ENCODE measurements at regions not wholly inside any gene's neighbourhood (a gene's known extent, or its start where the extent isn't known, plus 50 kb on each side); places are given as distances from the start of the nearest gene placed in this dataset.

DNA sequence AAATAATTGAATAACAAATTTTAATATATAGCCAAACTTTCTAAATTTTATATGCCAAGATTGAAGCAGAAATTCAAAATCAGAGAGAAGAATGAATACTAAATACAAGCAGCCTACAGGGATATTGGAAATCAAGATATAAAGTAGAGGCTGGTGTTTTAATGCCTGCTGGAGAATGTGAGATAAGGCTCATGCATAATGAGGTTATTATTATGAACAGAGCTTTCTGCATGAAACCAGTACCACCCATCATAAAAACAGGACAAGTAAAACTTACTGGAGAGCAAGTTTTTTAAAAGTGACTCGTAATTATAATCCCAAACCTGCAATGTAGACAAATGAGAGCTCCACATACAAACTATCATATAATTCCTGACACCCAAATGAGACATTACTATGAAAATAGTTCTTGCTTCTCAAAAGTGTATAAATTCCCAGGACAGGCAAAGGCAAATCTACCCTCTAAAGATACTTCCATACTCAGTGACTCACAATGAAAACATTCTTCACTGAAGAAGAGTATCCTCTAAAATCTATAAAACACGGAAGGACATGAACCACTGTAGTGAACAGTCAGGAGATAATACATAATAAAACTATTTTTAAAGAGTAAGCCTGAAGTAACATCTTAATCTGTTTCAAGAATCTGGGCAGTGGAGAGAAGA, 532.0 kb upstream of the GRAMD2B start:
- Histone ChIP-seq H3K36me3 (ENCODE audit: control insufficient read depth, insufficient read depth, low read length) (no peaks in the 10 kb centered on the region), H3K4me3 (ENCODE audit: low read depth in 2 of 2, low read length in 2 of 2) (no peak overlapping the region), H3K27me3 (ENCODE audit: control insufficient read depth, insufficient read depth, low read length) (no peaks in the 10 kb centered on the region), H3K9me3 (ENCODE audit: control insufficient read depth, insufficient read depth, low read depth, low read length) (no peaks in the 10 kb centered on the region), H3K27ac (ENCODE audit: low read length) (no peak overlapping the region), H3K4me1 (ENCODE audit: control insufficient read depth, insufficient read depth, low read length) (no peaks in the 10 kb centered on the region)
- in situ Hi-C loops (cut with HindIII; ENCODE audit: low pct_unique_long_range_greater_than_20kb, low sequenced_read_pairs) (no loop called here), intact Hi-C loops (cut with micrococcal nuclease; ENCODE audit: unreplicated experiment) (no loop called here)
- no peak for DNase-seq (ENCODE audit: low read depth, low spot score)
- CTCF ChIA-PET = no interaction called here
- TF ChIP-seq TCF7L2 (IDR thresholded peaks at IDR 0.05; ENCODE audit: low read depth, low read length) = no peak
- TF ChIP-seq, protein P1, sequence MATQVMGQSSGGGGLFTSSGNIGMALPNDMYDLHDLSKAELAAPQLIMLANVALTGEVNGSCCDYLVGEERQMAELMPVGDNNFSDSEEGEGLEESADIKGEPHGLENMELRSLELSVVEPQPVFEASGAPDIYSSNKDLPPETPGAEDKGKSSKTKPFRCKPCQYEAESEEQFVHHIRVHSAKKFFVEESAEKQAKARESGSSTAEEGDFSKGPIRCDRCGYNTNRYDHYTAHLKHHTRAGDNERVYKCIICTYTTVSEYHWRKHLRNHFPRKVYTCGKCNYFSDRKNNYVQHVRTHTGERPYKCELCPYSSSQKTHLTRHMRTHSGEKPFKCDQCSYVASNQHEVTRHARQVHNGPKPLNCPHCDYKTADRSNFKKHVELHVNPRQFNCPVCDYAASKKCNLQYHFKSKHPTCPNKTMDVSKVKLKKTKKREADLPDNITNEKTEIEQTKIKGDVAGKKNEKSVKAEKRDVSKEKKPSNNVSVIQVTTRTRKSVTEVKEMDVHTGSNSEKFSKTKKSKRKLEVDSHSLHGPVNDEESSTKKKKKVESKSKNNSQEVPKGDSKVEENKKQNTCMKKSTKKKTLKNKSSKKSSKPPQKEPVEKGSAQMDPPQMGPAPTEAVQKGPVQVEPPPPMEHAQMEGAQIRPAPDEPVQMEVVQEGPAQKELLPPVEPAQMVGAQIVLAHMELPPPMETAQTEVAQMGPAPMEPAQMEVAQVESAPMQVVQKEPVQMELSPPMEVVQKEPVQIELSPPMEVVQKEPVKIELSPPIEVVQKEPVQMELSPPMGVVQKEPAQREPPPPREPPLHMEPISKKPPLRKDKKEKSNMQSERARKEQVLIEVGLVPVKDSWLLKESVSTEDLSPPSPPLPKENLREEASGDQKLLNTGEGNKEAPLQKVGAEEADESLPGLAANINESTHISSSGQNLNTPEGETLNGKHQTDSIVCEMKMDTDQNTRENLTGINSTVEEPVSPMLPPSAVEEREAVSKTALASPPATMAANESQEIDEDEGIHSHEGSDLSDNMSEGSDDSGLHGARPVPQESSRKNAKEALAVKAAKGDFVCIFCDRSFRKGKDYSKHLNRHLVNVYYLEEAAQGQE (IDR thresholded peaks at IDR 0.05; ENCODE audit: insufficient read depth in 1 of 2, low read depth in 2 of 2, low read length in 1 of 2) = no peak
- TF ChIP-seq, protein P2, sequence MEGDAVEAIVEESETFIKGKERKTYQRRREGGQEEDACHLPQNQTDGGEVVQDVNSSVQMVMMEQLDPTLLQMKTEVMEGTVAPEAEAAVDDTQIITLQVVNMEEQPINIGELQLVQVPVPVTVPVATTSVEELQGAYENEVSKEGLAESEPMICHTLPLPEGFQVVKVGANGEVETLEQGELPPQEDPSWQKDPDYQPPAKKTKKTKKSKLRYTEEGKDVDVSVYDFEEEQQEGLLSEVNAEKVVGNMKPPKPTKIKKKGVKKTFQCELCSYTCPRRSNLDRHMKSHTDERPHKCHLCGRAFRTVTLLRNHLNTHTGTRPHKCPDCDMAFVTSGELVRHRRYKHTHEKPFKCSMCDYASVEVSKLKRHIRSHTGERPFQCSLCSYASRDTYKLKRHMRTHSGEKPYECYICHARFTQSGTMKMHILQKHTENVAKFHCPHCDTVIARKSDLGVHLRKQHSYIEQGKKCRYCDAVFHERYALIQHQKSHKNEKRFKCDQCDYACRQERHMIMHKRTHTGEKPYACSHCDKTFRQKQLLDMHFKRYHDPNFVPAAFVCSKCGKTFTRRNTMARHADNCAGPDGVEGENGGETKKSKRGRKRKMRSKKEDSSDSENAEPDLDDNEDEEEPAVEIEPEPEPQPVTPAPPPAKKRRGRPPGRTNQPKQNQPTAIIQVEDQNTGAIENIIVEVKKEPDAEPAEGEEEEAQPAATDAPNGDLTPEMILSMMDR (IDR thresholded peaks at IDR 0.05) = no peak
- no peak for TF ChIP-seq SIN3A (IDR thresholded peaks at IDR 0.05; ENCODE audit: borderline replicate concordance, insufficient read depth, low read depth, low read length)
- TF ChIP-seq POLR2AphosphoS5 (IDR thresholded peaks at IDR 0.05; ENCODE audit: low read depth, low read length) = no peak
- POLR2A ChIA-PET = no interaction called here
- no peak for ATAC-seq
- BruUV-seq (replicated peaks) = no TSS peak

DNA sequence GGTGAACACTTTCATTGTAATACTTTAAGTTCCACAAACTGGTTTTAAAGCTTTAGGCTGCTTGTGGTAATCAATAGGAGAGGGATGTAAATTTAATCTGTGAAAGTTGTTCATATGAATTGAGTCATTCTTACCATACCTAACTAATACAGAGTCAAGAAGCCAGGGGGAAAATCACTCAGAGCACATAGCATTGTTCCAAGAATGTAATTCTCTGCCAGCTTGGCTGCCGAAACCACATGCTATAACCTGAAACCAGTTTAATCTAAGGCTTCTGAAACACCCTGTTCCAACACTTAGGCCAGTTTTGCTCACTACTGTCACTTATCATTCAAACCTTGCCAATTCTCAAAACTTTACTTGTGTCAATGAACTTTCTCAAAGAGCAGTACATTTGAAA, 528.8 kb upstream of the GRAMD2B start:
- ATAC-seq (no peak), DNase-seq (ENCODE audit: low read depth, low spot score) (no peak)
- Histone ChIP-seq H3K36me3 (ENCODE audit: control insufficient read depth, insufficient read depth, low read length) (no peaks in the 10 kb centered on the region), H3K27ac (ENCODE audit: low read length) (no peak overlapping the region; the same call in 1 of the 2 replicates), H3K9me3 (ENCODE audit: control insufficient read depth, insufficient read depth, low read depth, low read length) (no peaks in the 10 kb centered on the region), H3K27me3 (ENCODE audit: control insufficient read depth, insufficient read depth, low read length) (no peaks in the 10 kb centered on the region), H3K4me3 (ENCODE audit: low read depth in 2 of 2, low read length in 2 of 2) (no peak overlapping the region), H3K4me1 (ENCODE audit: control insufficient read depth, insufficient read depth, low read length) (no peaks in the 10 kb centered on the region)
- in situ Hi-C loops (cut with HindIII; ENCODE audit: low pct_unique_long_range_greater_than_20kb, low sequenced_read_pairs) (no loop called here), intact Hi-C loops (cut with micrococcal nuclease; ENCODE audit: unreplicated experiment) (no loop called here)
- ChIA-PET CTCF (no interaction called here), POLR2A (interaction anchor here (0.5 kb wide), 1 partner anchor 1152 kb away, joined by 3 read pairs; no protein-coding TSS in a partner anchor)
- no peak for TF ChIP-seq SIN3A (IDR thresholded peaks at IDR 0.05; ENCODE audit: borderline replicate concordance, insufficient read depth, low read depth, low read length)
- TF ChIP-seq, protein P1 (IDR thresholded peaks at IDR 0.05; ENCODE audit: insufficient read depth in 1 of 2, low read depth in 2 of 2, low read length in 1 of 2) = no peak
- no peak for TF ChIP-seq TCF7L2 (IDR thresholded peaks at IDR 0.05; ENCODE audit: low read depth, low read length)
- no peak for TF ChIP-seq POLR2AphosphoS5 (IDR thresholded peaks at IDR 0.05; ENCODE audit: low read depth, low read length)
- TF ChIP-seq, protein P2 (IDR thresholded peaks at IDR 0.05) = no peak
- no TSS peak for BruUV-seq (replicated peaks)
